CD4-positive, alpha-beta T cell treated with Interleukin-6 for 4 hours (primary cell): ENCODE measurements at regions not wholly inside any gene's neighbourhood (a gene's known extent, or its start where the extent isn't known, plus 50 kb on each side); places are given as distances from the start of the nearest gene placed in this dataset.
A peak's percentile ranks its signal among the peaks of the same experiment; 100 is the strongest.
"Not testable (repeated sequence)": the region's sequence is repeated elsewhere in the genome, so short reads cannot be mapped to it uniquely, and the experiment has no call there.

Source experiments
- DNase-seq: peaks from one replicate; pipeline ENCODE4 v3.0.0-alpha.2; 2020; ENCODE audit warnings: mixed read lengths

DNA sequence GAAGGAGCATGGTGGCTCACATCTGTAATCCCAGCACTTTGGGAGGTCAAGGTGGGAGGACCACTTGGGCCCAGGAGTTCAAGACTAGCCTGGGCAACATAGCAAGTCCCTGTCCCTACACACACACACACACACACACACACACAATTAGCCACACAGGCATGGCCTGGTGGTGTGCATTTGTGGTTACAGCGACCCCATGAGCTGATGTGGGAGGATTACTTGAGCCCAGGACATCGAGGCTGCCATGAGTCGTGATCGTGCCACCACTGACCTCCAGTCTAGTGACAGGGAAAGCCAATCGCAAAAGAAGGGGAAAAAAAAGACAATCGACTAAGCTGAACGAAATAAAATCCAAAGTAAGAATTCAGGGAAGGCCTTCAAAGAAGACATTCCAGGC lies 67.9 kb downstream of the TBX3 start:
- DNase-seq = no peak

DNA sequence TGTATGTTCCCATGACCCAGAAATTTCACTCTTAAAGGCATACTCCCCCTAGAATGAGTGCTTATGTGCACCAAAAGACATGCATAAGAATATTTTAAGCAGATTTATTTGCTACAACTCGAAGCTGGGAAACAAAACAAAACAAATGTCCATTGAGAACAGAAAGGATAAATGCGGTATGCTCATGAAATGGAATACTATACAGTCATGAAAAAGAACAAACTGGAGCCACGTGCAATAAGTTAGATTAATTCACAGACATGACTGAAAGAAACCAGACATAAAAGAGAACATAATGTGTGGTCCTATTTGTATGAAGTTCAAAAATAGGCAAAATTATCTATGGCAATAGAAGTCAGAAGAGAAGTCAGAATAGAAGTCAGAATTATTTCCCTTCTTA lies 69.9 kb downstream of the TBX3 start:
- DNase-seq = no peak

DNA sequence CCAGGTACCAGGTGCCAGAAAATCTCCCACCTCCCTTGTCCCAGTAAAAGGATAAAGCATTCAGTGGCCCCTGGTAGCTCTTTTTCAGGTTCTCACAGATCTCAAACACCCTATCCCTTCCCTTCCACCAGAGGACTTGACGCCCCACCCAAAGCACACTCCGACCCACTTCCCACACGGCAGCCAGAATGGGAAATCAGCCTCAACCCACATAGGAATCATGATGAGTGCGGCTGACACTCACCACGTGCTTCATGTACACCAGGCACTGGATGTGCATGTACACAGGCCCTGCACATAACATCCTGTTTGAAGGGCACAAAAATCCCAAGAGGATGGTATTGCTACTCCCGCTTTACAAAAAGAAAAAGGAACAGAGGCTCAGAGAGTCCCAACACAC lies 71.9 kb downstream of the TBX3 start:
- no peak for DNase-seq

DNA sequence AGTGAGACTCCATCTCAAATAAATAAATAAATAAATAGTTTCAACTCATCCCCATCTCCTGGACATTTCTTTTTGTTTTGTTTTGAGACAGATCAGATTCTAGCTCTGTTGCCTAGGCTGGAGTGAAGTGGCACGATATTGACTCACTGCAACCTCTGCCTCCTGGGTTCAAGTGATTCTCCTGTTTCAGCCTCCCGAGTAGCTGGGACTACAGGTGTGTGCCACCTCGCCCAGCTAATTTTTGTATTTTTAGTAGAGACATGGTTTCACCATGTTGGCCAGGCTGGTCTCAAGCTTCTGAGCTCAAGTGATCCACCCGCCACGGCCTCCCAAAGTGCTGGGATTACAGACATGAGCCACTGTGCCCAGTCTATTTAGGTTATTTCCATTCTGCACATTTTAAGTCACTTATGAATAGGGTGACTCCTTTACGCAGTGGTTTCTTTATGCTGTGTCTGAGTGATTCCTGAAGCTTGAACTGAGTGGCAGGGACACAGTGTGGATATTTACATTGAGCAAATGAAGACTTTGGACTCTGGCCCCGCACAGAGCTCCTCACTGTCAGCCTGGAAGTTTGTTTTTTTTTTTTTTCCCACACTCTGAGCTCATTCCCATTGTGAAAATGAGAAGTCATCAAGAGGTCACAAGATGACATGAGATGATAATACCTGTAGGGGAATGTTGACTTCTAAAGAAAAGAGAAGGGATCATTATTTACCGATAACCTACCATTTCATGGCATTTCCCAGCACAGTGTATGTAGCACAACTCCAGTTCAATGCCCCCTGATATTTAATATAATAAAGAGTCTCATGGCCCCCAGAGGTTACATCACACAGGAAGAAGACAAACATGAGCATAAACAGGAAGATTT lies 72.6 kb downstream of the TBX3 start:
- no peak for DNase-seq

DNA sequence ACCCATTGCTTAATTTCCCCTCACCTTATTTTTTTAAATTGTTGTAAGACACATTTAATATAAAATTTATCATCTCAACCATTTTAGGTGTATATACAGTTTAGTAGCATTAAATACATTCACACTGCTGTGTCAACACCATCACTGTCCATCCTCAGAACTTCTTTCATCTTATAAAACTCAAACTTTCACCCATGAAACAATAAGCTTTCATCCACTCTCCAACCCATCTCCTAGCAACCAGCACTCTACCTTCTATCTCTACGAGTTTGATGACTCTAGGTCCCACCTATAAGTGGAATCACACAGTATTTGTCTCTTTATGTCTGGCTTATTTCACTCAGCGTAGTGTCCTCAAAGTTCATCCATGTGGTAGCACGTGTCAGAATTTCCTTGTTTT lies 75.5 kb downstream of the TBX3 start:
- DNase-seq = no peak

DNA sequence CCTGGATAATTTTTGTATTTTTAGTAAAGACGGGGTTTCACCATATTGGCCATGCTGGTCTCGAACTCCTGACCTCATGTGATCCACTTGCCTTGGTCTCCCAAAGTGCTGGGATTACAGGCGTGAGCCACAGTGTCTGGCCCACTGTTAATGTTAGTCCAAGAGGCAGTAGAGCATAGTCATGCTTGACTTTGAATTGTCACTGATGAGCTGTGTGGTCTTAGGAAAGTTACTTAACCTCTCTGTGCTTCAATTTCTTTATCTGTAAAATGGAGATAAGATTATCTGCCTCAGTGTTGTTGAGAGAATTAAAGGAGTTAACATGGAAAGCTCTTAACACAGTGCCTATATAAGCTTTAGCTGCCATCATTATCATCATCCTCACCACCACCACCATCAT lies 78.1 kb downstream of the TBX3 start:
- DNase-seq = no peak

DNA sequence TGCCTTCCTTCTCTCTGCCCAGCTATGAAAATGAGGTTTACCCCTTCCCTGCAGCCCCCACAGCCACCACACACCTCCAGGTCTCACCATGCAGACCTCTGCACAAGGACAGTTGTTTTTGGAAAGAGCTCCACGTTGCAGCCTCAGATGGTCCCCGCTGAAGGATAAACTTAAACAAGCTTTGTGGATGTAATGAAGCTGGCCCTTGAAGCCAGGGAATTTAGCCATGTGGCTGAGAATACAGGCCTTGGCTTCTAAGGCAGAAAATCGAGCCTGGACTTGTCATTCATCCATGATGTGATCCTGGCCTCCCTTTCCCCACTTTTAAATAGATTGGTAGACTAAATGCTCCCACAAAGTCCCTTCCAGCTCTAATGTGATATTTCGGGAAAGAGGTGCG lies 79.4 kb downstream of the TBX3 start:
- DNase-seq = no peak

DNA sequence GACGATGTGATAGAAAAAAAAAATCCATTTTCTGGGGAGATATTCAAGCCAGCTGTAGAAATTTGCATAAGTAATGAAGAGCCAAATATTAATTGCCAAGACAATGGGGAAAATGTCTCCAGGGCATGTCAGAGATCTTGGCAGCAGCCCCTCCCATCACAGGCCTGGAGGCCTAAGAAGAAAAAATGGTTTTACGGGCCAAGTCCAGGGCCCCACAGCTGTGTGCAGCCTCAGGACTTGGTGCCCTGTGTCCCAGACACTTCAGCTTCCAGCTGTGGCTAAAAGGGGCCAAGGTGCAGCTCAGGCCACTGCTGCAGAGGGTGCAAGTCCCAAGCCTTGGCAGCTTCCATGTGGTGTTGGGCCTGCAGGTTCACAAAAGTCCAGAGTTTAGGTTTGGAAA lies 83.4 kb downstream of the TBX3 start:
- DNase-seq = not testable (repeated sequence)

DNA sequence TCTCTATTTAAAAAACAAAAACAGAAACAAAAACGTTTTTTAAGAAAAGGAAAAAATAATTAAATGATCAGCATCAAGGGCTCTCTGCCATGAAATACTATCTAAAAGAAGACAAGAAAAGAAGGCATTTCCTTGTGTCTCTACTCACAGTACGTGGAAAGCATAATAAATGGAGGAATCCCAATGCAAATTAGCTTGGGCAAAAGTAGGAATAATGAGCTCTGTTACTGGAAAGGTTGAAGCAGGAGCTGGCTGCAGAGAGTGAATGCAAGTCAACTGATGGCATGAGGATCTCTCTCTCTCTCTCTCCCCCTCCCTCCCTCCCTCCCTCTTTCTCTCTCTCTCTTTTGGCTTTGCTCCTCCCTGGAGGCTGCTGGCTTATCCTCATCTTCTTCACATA lies 85.9 kb downstream of the TBX3 start:
- no peak for DNase-seq

DNA sequence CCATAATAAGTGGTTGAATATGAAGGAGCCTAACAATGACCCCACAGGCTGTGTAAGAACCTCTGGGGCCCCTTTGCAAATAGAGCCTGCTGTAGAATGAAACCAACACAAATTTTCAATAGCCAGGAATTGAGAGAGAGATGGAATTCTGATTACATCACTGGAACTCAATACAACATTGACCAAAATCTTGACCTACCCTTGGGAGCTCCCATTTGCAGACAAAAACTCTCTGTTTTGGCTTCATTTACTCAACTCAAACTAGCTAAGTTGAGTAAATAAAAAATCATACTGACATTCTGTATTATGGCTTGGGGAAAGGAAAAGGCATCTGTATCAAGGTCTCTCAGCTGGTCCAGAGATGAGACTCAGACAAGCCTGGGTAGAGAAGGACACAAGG lies 91.0 kb downstream of the TBX3 start:
- no peak for DNase-seq

DNA sequence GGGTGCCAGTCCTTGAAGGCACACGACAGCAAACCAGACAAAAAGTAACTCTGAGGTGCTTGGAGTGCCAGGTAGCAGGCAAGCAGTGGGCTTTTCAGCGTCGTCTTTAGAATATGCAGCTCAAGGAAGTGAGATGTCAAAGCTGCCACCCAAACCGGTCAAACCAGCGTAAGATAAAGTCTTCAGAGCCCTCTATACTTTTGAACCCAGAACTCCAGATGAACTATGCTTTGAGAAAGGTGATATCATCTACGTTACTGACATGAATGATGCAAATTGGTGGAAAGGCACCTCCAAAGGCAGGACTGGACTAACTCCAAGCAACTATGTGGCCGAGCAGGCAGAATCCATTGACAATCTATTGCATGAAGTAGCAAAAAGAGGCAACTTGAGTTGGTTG lies 95.9 kb downstream of the TBX3 start:
- no peak for DNase-seq

DNA sequence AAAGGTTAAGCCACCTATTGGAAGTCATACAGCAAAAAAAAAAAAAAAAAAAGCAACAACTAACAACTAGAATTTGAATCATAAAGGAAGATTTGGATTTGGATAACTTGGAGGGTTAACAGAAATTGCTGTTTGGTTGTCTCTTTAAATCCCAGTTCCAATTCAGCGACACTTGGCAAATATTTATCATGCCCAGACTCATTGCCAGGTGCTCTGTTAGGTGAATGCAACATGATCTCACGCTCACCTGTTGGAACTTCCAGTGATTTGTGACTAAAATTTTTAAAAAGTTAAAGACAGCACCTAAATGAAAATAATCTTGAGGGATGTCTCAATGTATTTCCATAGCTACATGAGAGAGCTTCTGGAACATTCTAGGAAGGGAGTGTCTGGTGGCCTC lies 103.7 kb downstream of the TBX3 start:
- DNase-seq = no peak

DNA sequence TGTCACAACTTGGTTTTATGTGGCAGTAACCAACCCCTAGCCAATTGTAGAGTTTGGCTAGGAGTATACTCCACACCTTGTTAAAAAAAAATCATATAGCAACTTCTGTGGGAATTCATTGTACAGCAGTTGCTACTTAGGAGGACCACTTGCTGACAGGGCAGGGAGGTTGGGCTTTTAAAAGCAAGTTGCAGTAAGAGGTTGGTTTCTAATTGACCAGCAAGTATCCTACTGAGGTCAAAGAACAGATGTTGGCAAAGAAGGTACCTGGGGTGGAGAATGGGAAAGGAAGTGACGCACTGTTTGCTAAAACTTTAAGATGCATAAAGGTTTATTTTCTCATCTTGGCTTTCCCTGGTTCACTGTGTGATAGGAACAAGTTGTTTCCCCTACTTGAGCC lies 104.6 kb downstream of the TBX3 start:
- DNase-seq = no peak

DNA sequence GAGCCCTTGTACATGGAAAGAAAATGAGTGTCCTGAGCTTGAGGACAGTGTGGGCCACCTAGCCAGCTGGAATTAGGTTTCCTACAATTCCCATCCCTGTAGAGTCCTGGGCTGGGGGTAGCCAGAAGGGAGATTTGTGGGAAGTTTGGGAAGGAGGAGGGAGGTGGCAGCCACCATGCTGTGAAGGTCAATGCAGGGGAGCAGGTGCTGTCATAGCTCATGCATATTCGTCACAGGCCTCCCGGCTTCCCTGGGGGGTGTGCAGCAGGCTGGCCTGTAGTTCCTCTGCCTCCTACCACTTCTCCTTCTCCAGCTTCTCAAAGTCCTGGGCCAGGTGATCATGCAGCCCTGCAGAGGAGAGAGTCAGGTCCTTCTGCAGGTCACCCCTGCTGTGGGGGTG lies 121.3 kb downstream of the TBX3 start:
- DNase-seq = no peak

DNA sequence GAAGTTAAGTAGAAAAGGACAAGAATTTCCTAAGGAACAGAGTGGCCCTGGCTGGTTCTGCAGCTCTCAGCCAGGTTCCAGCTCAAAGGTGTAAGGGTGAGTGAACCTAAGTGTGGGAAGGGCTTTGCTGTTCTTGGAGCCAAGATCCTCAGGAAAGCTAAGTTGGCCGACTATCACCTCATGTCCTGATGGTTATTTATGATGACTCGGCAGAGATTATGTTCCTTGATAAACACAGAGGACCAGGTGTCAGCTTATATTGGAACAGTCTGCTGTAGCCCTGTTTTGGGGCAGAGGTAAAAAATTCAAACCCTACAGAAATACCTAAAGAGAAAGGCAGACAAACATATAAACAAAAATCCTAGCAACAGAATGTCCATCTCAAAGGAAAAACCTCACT lies 128.5 kb downstream of the TBX3 start:
- DNase-seq = no peak

DNA sequence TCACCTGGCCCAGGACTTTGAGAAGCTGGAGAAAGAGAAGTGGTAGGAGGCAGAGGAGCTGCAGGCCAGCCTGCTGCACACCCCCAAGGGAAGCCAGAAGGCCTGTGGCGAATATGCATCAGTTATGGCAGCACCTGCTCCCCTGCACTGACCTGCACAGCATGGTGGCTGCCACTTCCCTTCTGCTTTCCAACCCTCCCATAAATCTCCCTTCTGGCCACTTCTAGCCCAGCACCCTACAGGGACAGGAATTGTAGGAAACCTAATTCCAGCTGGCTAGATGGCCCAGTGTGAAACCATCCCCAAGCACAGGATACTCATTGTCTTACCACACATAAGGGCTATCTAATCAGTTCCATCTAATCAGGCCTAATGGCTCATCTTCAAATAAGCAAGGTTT lies 136.3 kb downstream of the TBX3 start:
- no peak for DNase-seq

DNA sequence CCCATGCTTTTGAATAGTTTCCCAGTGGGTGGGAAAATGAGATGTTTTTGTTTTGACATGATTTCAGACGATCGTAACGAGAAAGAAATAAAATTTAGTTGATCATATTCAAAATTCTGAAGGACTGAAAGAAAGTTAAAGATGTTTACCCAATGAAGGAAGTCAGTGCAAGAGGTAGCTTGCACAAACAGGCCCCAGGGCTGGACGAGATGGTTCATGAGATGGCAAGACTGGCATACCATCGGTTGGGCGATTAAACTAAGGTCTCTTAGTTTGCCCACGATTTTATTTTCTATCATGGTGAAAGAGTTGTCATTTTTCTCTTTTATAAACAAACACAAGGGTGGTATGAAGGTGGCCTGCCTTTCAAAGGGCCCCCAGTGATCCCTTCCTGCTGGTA lies 124.5 kb upstream of the TBX5 start:
- DNase-seq = no peak

DNA sequence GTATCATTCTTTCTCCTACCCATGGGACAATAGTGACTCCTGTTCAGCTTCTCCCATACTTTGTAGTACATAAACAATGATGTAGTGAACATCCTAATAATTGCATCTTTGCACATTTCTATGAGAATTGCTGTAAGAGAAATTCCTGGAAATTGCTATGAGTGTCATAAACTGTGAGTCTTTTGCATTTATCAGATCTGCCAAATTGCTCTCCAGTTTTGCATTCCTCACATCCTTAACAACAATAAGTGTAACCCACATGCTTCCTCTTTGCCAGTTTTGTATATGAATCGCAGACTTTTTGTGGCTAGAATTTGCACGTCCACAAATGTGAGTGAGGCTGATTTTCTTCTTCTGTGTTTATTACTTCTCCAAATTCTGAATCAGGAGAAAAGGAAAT lies 124.0 kb upstream of the TBX5 start:
- no peak for DNase-seq

DNA sequence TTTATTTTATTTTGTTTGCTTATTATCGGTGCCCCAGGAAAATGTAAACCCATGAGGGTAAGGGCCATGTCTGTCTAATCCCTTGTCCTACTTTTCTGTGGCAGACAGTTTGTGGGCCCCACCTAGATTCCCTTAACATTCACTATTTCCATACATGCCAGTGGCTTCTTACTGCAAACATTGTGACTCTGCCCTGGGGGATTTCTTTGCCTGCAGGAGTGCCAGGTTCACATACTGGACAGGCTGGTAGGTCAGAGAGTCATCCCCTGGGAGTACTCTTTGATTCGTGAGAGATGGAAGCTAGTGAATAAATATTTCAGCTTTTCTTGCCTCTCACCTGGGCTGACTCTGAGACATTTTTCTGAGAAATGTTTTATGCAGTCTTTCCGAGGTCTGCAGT lies 122.8 kb upstream of the TBX5 start:
- no peak for DNase-seq

DNA sequence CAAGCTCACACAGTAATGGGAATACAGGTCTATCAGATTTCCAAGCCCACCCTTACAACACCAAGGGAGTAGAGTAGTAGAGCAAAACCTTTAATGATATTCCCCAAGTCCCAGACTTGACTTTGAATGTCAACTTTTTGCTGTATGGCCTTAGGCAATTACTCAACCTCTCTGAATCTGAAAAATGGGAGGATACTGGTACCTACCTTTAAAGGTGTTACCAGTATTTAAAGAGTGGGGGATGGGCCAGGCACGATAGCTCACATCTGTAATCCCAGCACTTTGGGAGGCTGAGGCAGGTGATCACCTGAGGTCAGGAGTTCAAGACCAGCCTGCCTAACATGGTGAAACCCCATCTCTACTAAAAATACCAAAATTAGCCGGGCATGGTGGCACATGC lies 115.2 kb upstream of the TBX5 start:
- not testable (repeated sequence) for DNase-seq

DNA sequence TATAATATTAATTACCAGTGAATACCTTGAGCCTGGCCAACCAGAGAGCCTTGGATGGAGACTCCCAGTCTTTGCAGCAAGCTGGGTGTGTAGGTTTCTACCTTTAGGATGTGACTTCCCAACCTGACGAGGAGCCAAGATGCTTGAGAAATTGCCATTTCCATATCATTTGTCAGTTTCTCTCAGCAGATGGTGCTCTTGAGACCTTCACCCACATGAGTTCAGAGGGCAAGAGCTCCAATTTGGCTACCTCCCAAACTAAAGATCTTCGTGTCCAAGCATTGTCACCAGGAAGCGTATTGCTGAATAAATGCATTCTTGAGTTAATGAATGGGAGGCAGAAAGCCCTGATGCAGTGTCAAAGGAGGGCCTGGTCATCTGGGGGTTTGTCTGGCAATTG lies 106.4 kb upstream of the TBX5 start:
- no peak for DNase-seq

DNA sequence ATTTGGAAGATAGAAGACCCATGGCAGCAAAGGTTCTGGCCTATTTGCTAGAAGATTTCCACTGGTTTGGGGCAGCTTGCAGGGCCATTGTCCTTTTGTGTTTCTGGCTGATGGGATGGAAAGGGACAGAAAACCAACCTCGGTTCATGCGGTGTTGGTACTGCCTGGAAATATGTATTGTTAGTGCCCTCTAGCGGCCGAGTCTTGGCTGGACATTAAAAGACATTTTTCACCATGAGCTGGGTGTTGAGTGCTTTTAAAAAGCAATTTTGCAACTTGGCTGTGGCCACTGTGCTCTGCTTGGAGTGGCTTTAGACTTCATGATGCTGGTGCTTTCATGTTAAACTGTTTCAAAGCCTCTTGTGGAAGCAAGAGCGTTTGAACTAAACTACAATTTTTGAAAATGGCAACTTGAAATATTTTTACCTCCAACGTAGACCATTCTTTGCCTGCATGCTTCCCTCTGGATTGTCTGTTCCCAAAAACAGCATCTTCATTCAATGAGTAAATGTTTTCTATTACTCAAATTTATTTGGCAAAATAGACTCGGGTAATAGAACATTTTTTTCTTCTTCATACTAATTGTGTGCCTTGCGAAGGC lies 102.7 kb upstream of the TBX5 start:
- peak; percentile 64 for DNase-seq

DNA sequence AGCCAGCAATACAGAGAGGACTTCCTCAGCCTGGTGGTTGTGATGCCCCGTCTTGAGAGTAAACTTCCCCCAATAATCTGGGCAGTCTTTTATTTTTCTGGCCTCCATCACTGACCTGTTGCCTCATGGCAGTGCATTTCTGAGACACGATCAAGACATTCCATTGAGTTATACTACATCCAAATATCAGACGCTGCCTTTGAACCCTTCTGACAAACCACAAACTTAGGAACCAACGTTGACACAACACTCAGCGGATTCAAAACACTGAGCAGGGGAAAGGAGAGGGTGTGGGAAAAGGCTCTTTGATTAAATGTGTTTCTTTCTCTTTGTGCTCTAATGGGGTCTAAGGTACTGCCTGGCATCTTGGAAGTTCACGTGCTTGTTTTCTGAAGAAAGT lies 100.7 kb upstream of the TBX5 start:
- DNase-seq = no peak

DNA sequence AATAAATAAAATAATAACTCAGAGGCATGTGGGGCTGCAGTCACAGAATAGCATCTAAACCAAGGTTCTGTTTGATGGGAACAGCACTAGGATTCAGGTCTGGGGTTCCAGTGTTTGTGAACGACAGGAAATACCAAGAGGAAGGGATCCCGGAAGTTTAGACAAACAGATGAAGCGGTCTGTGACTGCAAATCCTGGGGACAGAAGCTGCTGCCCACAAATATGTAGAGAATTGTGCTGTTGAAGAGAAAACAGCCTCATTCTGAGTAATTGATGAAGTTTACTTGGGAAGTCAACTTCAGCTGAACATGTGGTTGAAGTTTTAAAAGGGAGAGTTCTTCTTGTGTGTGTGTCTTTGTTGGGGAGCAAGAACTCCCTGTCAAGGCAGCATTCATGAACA lies 98.4 kb upstream of the TBX5 start:
- DNase-seq = no peak

DNA sequence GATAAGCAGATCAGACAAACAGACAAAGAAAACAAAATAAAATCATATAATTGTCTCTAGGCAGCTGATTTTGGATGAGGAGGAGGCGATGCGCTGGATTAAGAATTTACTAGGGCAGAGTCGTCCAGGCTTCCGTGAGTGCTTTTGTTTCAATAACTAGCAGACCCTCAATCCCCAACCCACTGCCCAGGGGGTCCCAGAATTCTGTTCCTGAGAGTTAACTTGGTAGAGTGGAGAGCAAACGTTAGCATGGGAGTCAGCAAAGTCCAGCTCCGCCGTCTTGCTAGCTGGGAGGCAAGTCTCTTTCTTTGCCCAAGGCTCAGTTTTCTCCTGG lies 95.5 kb upstream of the TBX5 start:
- no peak for DNase-seq
